HepG2 (cell line): ENCODE measurements at regions not wholly inside any gene's neighbourhood (a gene's known extent, or its start where the extent isn't known, plus 50 kb on each side); places are given as distances from the start of the nearest gene placed in this dataset.

Source experiments
- ATAC-seq: fragments of 200-7000 bp; cut with Tn5 transposase; 3 replicates; pipeline ENCODE4 v1.9.1; 2020; ENCODE audit warnings: mild to moderate bottlenecking, moderate library complexity
- BruUV-seq: library from RNA; stranded (reverse); fragments of 400-500 nt; replicated peaks from 2 replicates; lab custom pipeline; 2021; lab: Mats Ljungman, UMichigan
- CTCF ChIA-PET: fragments of 300-600 bp; formaldehyde crosslinking; extraction: SDS; loops from one replicate; lab custom pipeline; 2021; ENCODE audit warnings: low total read pairs, inconsistent platforms, low intra/inter-chr PET ratio; lab: Yijun Ruan, JAX
- POLR2A ChIA-PET: fragments of 350-600 bp; sonication (Branson Sonifier 250); formaldehyde crosslinking; loops from one replicate; lab custom pipeline; 2020; ENCODE audit warnings: antibody characterized with exemption, inconsistent platforms; lab: Yijun Ruan, JAX
- DNase-seq: peaks from one replicate; pipeline ENCODE4 v3.0.0-alpha.2; 2015; ENCODE audit warnings: low spot score
- FAIRE-seq: peaks from 3 replicates; lab custom pipeline; 2011; peaks lifted over from hg19 to GRCh38; lab: Jason Lieb, UNC
- H2AFZ ChIP-seq: one replicate; pipeline ENCODE4 v1.6.1; 2011; ENCODE audit warnings: low read length, inconsistent platforms
- H3K27ac ChIP-seq: fragments of 300-600 bp; 3 replicates; pipeline ENCODE4 v1.8.0; 2011; ENCODE audit warnings: mixed run types, mild to moderate bottlenecking, mixed read lengths, low read length, inconsistent platforms; ENCODE audit not compliant: insufficient read depth; ENCODE audit errors: extremely low read length
- H3K27me3 ChIP-seq, 2 experiments: fragments of 200-600 bp in 1 of 2; 2 replicates in 1 of 2; 3 replicates in 1 of 2; pipeline versions ENCODE4 v1.6.0 to v1.8.0; 2011; ENCODE audit warnings: low read length in 2 of 2, mild to moderate bottlenecking in 2 of 2, moderate library complexity in 2 of 2, inconsistent platforms in 1 of 2; ENCODE audit not compliant: insufficient read depth in 2 of 2, control insufficient read depth in 1 of 2
- H3K36me3 ChIP-seq, 2 experiments: fragments of 200-600 bp in 1 of 2; replicated peaks in 1 of 2; 2 replicates in 1 of 2; 3 replicates in 1 of 2; pipeline versions ENCODE4 v1.5.1 to v1.8.0; 2011; ENCODE audit warnings: low read length in 2 of 2, inconsistent platforms in 1 of 2; ENCODE audit not compliant: insufficient read depth in 2 of 2, control insufficient read depth in 1 of 2
- H3K4me1 ChIP-seq: 2 replicates; pipeline ENCODE4 v1.5.1; 2012; ENCODE audit warnings: low read length, inconsistent platforms; ENCODE audit not compliant: insufficient read depth
- H3K4me2 ChIP-seq: 2 replicates; pipeline ENCODE4 v1.6.0; 2011; ENCODE audit warnings: low read depth, low read length, inconsistent platforms
- H3K4me3 ChIP-seq, 3 experiments: fragments of 200-600 bp in 1 of 3; sonication (generic), shearing (Covaris generic) in 1 of 3; replicated peaks in 1 of 3; 2 replicates each; pipeline ENCODE4 v1.5.1; 2011 to 2016; ENCODE audit warnings: low read length in 3 of 3, inconsistent platforms in 2 of 3, low read depth in 2 of 3, mild to moderate bottlenecking in 2 of 3, control low read depth in 1 of 3, mixed read lengths in 1 of 3; ENCODE audit not compliant: insufficient read depth in 1 of 3
- H3K79me2 ChIP-seq: one replicate; pipeline ENCODE4 v1.6.1; 2011; ENCODE audit warnings: low read length, inconsistent platforms; ENCODE audit not compliant: insufficient read depth
- H3K9ac ChIP-seq: 2 replicates; pipeline ENCODE4 v1.6.0; 2011; ENCODE audit warnings: mild to moderate bottlenecking, low read depth, low read length, inconsistent platforms; ENCODE audit not compliant: insufficient read depth
- H3K9me3 ChIP-seq: 2 replicates; pipeline ENCODE4 v1.5.1; 2012; ENCODE audit warnings: mild to moderate bottlenecking, low read length
- H4K20me1 ChIP-seq: 2 replicates; pipeline ENCODE4 v1.6.0; 2011; ENCODE audit warnings: inconsistent platforms, mild to moderate bottlenecking, low read length, moderate library complexity; ENCODE audit not compliant: insufficient read depth
- FOXO4 ChIP-seq: sonication (generic); formaldehyde crosslinking; conservative IDR thresholded peaks from 2 replicates; pipeline ENCODE4 v1.8.1; 2023; ENCODE audit warnings: missing genetic modification reagents
- JDP2 ChIP-seq: sonication (generic); formaldehyde crosslinking; IDR thresholded peaks from 2 replicates; pipeline ENCODE4 v1.8.1; 2022; ENCODE audit warnings: missing genetic modification reagents, borderline replicate concordance
- KDM1A ChIP-seq: IDR thresholded peaks from 2 replicates; pipeline ENCODE4 v1.6.1; 2016; ENCODE audit warnings: missing compliant biosample characterization
- MXD1 ChIP-seq: sonication (generic); formaldehyde crosslinking; IDR thresholded peaks from 2 replicates; pipeline ENCODE4 v1.4.0; 2020; ENCODE audit warnings: mild to moderate bottlenecking, missing genetic modification reagents
- MXI1 ChIP-seq: IDR thresholded peaks from 3 replicates; pipeline ENCODE4 v1.6.1; 2012; ENCODE audit warnings: low read depth, low read length, inconsistent platforms, borderline replicate concordance
- PHF8 ChIP-seq: sonication (generic); formaldehyde crosslinking; IDR thresholded peaks from 2 replicates; pipeline ENCODE4 v1.5.0; 2020; ENCODE audit warnings: missing genetic modification reagents
- STAT6 ChIP-seq: sonication (generic); formaldehyde crosslinking; IDR thresholded peaks from 2 replicates; pipeline ENCODE4 v1.4.0; 2020; ENCODE audit warnings: missing genetic modification reagents, mild to moderate bottlenecking, borderline replicate concordance
- ZFP36 ChIP-seq: fragments of 150-350 bp; IDR thresholded peaks from 2 replicates; pipeline ENCODE4 v1.6.1; 2018; ENCODE audit warnings: borderline replicate concordance, low read length, low read depth; ENCODE audit not compliant: partially characterized antibody
- ZNF17 ChIP-seq: sonication (generic); formaldehyde crosslinking; IDR thresholded peaks from 2 replicates; pipeline ENCODE4 v1.5.0; 2020; ENCODE audit warnings: mild to moderate bottlenecking, missing genetic modification reagents
- ZNF18 ChIP-seq: sonication (generic); formaldehyde crosslinking; IDR thresholded peaks from 2 replicates; pipeline ENCODE4 v1.8.0; 2022; ENCODE audit warnings: mild to moderate bottlenecking, missing genetic modification reagents; ENCODE audit not compliant: insufficient replicate concordance
- ZNF432 ChIP-seq: sonication (generic); formaldehyde crosslinking; IDR thresholded peaks from 2 replicates; pipeline ENCODE4 v1.5.0; 2020; ENCODE audit warnings: missing genetic modification reagents, mild to moderate bottlenecking, borderline replicate concordance
- ZNF710 ChIP-seq: sonication (generic); formaldehyde crosslinking; IDR thresholded peaks from 2 replicates; pipeline ENCODE4 v1.5.0; 2020; ENCODE audit warnings: mild to moderate bottlenecking, missing genetic modification reagents, borderline replicate concordance
- ZNF775 ChIP-seq: sonication (generic); formaldehyde crosslinking; IDR thresholded peaks from 2 replicates; pipeline ENCODE4 v1.4.0; 2020; ENCODE audit warnings: missing genetic modification reagents, mild to moderate bottlenecking, moderate library complexity, borderline replicate concordance
- ZNF776 ChIP-seq: sonication (generic); formaldehyde crosslinking; IDR thresholded peaks from 2 replicates; pipeline ENCODE4 v1.4.0; 2020; ENCODE audit warnings: mild to moderate bottlenecking, missing genetic modification reagents
- ZNF879 ChIP-seq: sonication (generic); formaldehyde crosslinking; IDR thresholded peaks from 2 replicates; pipeline ENCODE4 v1.8.1; 2023; ENCODE audit warnings: missing genetic modification reagents
- WGBS: methylation state at CpG from one replicate; pipeline ENCODE4 v1.1.6; 2017; ENCODE audit warnings: low lambda C conversion rate; 5-methylcytosine and 5-hydroxymethylcytosine counted together
- in situ Hi-C: cut with HindIII; loops from 2 replicates; pipeline ENCODE4 v1.10.0; 2017; ENCODE audit warnings: low pct_unique_long_range_greater_than_20kb; ENCODE audit not compliant: extremely low pct_ligation_motif_present
- intact Hi-C: fragments of 100-400 bp; cut with micrococcal nuclease; formaldehyde crosslinking; loops from one replicate; pipeline ENCODE4 v1.10.0; 2022; ENCODE audit not compliant: unreplicated experiment

GRCh38 chr9:73810585-73811215 is 659.0 kb downstream of the ANXA1 start (continued):
- TF ChIP-seq ZNF710 (CRISPR knock-in tag) (no peak), KDM1A (CRISPR knock-in tag) (no peak), ZNF776 (CRISPR knock-in tag) (no peak), FOXO4 (no peak)

GRCh38 chr9:73813546-73813945 is 661.9 kb downstream of the ANXA1 start:
- CTCF ChIA-PET, result no interaction called here
- 2% methylated on average over 2 of the region's 2 CpGs for WGBS
- intact Hi-C loops, result no loop called here
- TF ChIP-seq ZNF18 (CRISPR knock-in tag), result no peak
- no peak for TF ChIP-seq ZNF879 (CRISPR knock-in tag)
- no peak for TF ChIP-seq MXD1
- no peak for TF ChIP-seq PHF8
- no peak for TF ChIP-seq ZNF775 (CRISPR knock-in tag)
- no peak for TF ChIP-seq ZNF17
- TF ChIP-seq MXI1, result no peak
- no peak for TF ChIP-seq ZNF432
- TF ChIP-seq STAT6 (CRISPR knock-in tag), result no peak
- no peak for TF ChIP-seq ZFP36
- no peak for TF ChIP-seq JDP2 (CRISPR knock-in tag)

More at GRCh38 chr9:73813546-73813945, 661.9 kb downstream of the ANXA1 start:
- in situ Hi-C loops, result no loop called here
- Histone ChIP-seq H3K9ac (no peak overlapping the region), H3K4me1 (no peaks in the 10 kb centered on the region), H3K9me3 (no peaks in the 10 kb centered on the region), H3K4me2 (no peak overlapping the region), H3K79me2 (no peaks in the 10 kb centered on the region), H4K20me1 (no peaks in the 10 kb centered on the region), H3K27ac (no peak overlapping the region), H2AFZ (no peak overlapping the region), H3K4me3 (no peak overlapping the region), H3K36me3 (no peaks in the 10 kb centered on the region), H3K27me3 (no peaks in the 10 kb centered on the region)
- DNase-seq (no peak), FAIRE-seq (no peak), ATAC-seq (no peak)
- no TSS peak for BruUV-seq
- POLR2A ChIA-PET, result no interaction called here
